HL-60/S4 treated with phorbol 12-myristate 13-acetate at 8.2 ng/mL for 4 days and 3 days (cell line): ENCODE measurements at regions not wholly inside any gene's neighbourhood (a gene's known extent, or its start where the extent isn't known, plus 50 kb on each side); places are given as distances from the start of the nearest gene placed in this dataset.

Source experiments
- in situ Hi-C: fragments of 300-500 bp; cut with MboI; formaldehyde crosslinking; loops from 2 replicates; pipeline ENCODE4 v1.15.0; 2022; ENCODE audit warnings: low sequenced_read_pairs

- in situ Hi-C loops: no loop called here
Measured at GRCh38 chr10:43772171-43772570, 123.5 kb upstream of the ZNF32 start.

GRCh38 chr10:43771675-43772074 lies 123.0 kb upstream of the ZNF32 start:
- in situ Hi-C loops: no loop called here

- in situ Hi-C loops: no loop called here
Measured at GRCh38 chr10:43765516-43765915, 116.8 kb upstream of the ZNF32 start.

- in situ Hi-C loops: no loop called here
Measured at GRCh38 chr10:43763846-43764245, 115.2 kb upstream of the ZNF32 start.

GRCh38 chr10:43760514-43760913 lies 111.8 kb upstream of the ZNF32 start:
- in situ Hi-C loops: no loop called here

GRCh38 chr10:43759216-43759615 lies 110.5 kb upstream of the ZNF32 start:
- in situ Hi-C loops: no loop called here

GRCh38 chr10:43756341-43756740 lies 107.7 kb upstream of the ZNF32 start:
- in situ Hi-C loops: no loop called here

GRCh38 chr10:43754569-43755260 lies 106.0 kb upstream of the ZNF32 start:
- in situ Hi-C loops: no loop called here

- in situ Hi-C loops: no loop called here
Measured at GRCh38 chr10:43753397-43754061, 104.8 kb upstream of the ZNF32 start.

- in situ Hi-C loops: no loop called here
Measured at GRCh38 chr10:43752682-43753081, 104.0 kb upstream of the ZNF32 start.

- in situ Hi-C loops: no loop called here
Measured at GRCh38 chr10:43751646-43752045, 103.0 kb upstream of the ZNF32 start.

GRCh38 chr10:43749940-43750552 lies 101.4 kb upstream of the ZNF32 start:
- in situ Hi-C loops: no loop called here

GRCh38 chr10:43749145-43749576 lies 100.5 kb upstream of the ZNF32 start:
- in situ Hi-C loops: no loop called here

- in situ Hi-C loops: no loop called here
Measured at GRCh38 chr10:43748560-43748959, 99.9 kb upstream of the ZNF32 start.

GRCh38 chr10:43746906-43747305 lies 98.2 kb upstream of the ZNF32 start:
- in situ Hi-C loops: no loop called here

- in situ Hi-C loops: no loop called here
Measured at GRCh38 chr10:43739161-43739560, 90.5 kb upstream of the ZNF32 start.

- in situ Hi-C loops: no loop called here
Measured at GRCh38 chr10:43737003-43737402, 88.3 kb upstream of the ZNF32 start.

GRCh38 chr10:43735907-43736306 lies 87.2 kb upstream of the ZNF32 start:
- in situ Hi-C loops: no loop called here

GRCh38 chr10:43734716-43735115 lies 86.0 kb upstream of the ZNF32 start:
- in situ Hi-C loops: no loop called here

- in situ Hi-C loops: no loop called here
Measured at GRCh38 chr10:43731486-43731885, 82.8 kb upstream of the ZNF32 start.

- in situ Hi-C loops: no loop called here
Measured at GRCh38 chr10:43728425-43728824, 79.7 kb upstream of the ZNF32 start.

- in situ Hi-C loops: no loop called here
Measured at GRCh38 chr10:43727935-43728334, 79.3 kb upstream of the ZNF32 start.
